ENCODE measurements at regions not wholly inside any gene's neighbourhood (a gene's known extent, or its start where the extent isn't known, plus 50 kb on each side); places are given as distances from the start of the nearest gene placed in this dataset.

GRCh38 chr1:93815366-93816110 lies 63.5 kb downstream of the DNTTIP2 start:
- no peak for DNase-seq (ENCODE audit: low spot score)
- no peak for TF ChIP-seq CTCF (IDR thresholded peaks at IDR 0.05; ENCODE audit: borderline replicate concordance, control extremely low read depth, extremely low read depth, insufficient read depth, missing control alignments)
- in situ Hi-C loops (cut with MboI; ENCODE audit: low sequenced_read_pairs, unreplicated experiment): no loop called here

GRCh38 chr1:93814795-93815340 lies 64.1 kb downstream of the DNTTIP2 start:
- in situ Hi-C loops (cut with MboI; ENCODE audit: low sequenced_read_pairs, unreplicated experiment): no loop called here
- TF ChIP-seq CTCF (IDR thresholded peaks at IDR 0.05; ENCODE audit: borderline replicate concordance, control extremely low read depth, extremely low read depth, insufficient read depth, missing control alignments): no peak
- DNase-seq (ENCODE audit: low spot score): no peak

GRCh38 chr1:93814059-93814794 lies 64.8 kb downstream of the DNTTIP2 start:
- in situ Hi-C loops (cut with MboI; ENCODE audit: low sequenced_read_pairs, unreplicated experiment): no loop called here
- DNase-seq (ENCODE audit: low spot score): peak; percentile 70
- peak; percentile 90 for TF ChIP-seq CTCF (IDR thresholded peaks at IDR 0.05; ENCODE audit: borderline replicate concordance, control extremely low read depth, extremely low read depth, insufficient read depth, missing control alignments)

GRCh38 chr1:93813076-93813475 lies 65.9 kb downstream of the DNTTIP2 start:
- DNase-seq (ENCODE audit: low spot score): no peak
- in situ Hi-C loops (cut with MboI; ENCODE audit: low sequenced_read_pairs, unreplicated experiment): no loop called here
- TF ChIP-seq CTCF (IDR thresholded peaks at IDR 0.05; ENCODE audit: borderline replicate concordance, control extremely low read depth, extremely low read depth, insufficient read depth, missing control alignments): no peak

- TF ChIP-seq CTCF (IDR thresholded peaks at IDR 0.05; ENCODE audit: borderline replicate concordance, control extremely low read depth, extremely low read depth, insufficient read depth, missing control alignments): no peak
- no peak for DNase-seq (ENCODE audit: low spot score)
- in situ Hi-C loops (cut with MboI; ENCODE audit: low sequenced_read_pairs, unreplicated experiment): no loop called here
Observed at GRCh38 chr1:93811326-93812065, 67.5 kb downstream of the DNTTIP2 start.

GRCh38 chr1:93810316-93810715 lies 68.7 kb downstream of the DNTTIP2 start:
- TF ChIP-seq CTCF (IDR thresholded peaks at IDR 0.05; ENCODE audit: borderline replicate concordance, control extremely low read depth, extremely low read depth, insufficient read depth, missing control alignments): no peak
- DNase-seq (ENCODE audit: low spot score): no peak
- in situ Hi-C loops (cut with MboI; ENCODE audit: low sequenced_read_pairs, unreplicated experiment): no loop called here

Measured in GM13976 (cell line).